MM.1S (cell line): ENCODE measurements at regions not wholly inside any gene's neighbourhood (a gene's known extent, or its start where the extent isn't known, plus 50 kb on each side); places are given as distances from the start of the nearest gene placed in this dataset.

ENCODE experiments used
- CTCF ChIP-seq: fragments of 300-600 bp; sonication (generic); IDR thresholded peaks from 2 replicates; pipeline ENCODE4 v1.5.1; 2016; ENCODE audit warnings: antibody characterized with exemption, low read length, mixed read lengths
- EZH2 ChIP-seq: fragments of 300-600 bp; sonication (generic); optimal IDR thresholded peaks from 2 replicates; pipeline ENCODE3; 2017; ENCODE audit warnings: low read depth, mild to moderate bottlenecking, antibody characterized with exemption, low read length, mixed read lengths

GRCh38 chr9:84538879-84539278 is 130.7 kb upstream of the NTRK2 start:
- no peak for TF ChIP-seq CTCF
- no peak for TF ChIP-seq EZH2
